H9 (cell line): ENCODE measurements at regions not wholly inside any gene's neighbourhood (a gene's known extent, or its start where the extent isn't known, plus 50 kb on each side); places are given as distances from the start of the nearest gene placed in this dataset.

Source experiments
- DNase-seq: peaks from one replicate; pipeline ENCODE4 v3.0.0-alpha.2; 2017
- H2AFZ ChIP-seq: one replicate; pipeline ENCODE4 v1.6.1; 2013; ENCODE audit warnings: mild to moderate bottlenecking, low read length, control low read depth, moderate library complexity
- H2AK5ac ChIP-seq: 2 replicates; pipeline ENCODE4 v1.6.1; 2013; ENCODE audit warnings: low read length, control low read depth, mixed read lengths; ENCODE audit not compliant: insufficient read length
- H2BK120ac ChIP-seq: one replicate; pipeline ENCODE4 v1.6.1; 2013; ENCODE audit warnings: low read depth, mild to moderate bottlenecking, low read length, control low read depth, inconsistent platforms; ENCODE audit not compliant: poor library complexity, severe bottlenecking
- H2BK12ac ChIP-seq: 2 replicates; pipeline ENCODE4 v1.6.1; 2013; ENCODE audit warnings: low read length, control low read depth, mixed read lengths, low read depth; ENCODE audit not compliant: insufficient read length
- H2BK15ac ChIP-seq: 2 replicates; pipeline ENCODE4 v1.6.1; 2013; ENCODE audit warnings: low read depth, low read length, control low read depth
- H2BK20ac ChIP-seq: one replicate; pipeline ENCODE4 v1.6.1; 2013; ENCODE audit warnings: low read depth, mild to moderate bottlenecking, low read length, control low read depth, inconsistent platforms; ENCODE audit not compliant: poor library complexity, severe bottlenecking
- H2BK5ac ChIP-seq: 2 replicates; pipeline ENCODE4 v1.6.1; 2013; ENCODE audit warnings: low read length, control low read depth, mixed read lengths; ENCODE audit not compliant: insufficient read length
- H3K14ac ChIP-seq: 2 replicates; pipeline ENCODE4 v1.6.1; 2013; ENCODE audit warnings: low read length, control low read depth; ENCODE audit not compliant: insufficient read depth
- H3K18ac ChIP-seq: 2 replicates; pipeline ENCODE4 v1.6.1; 2013; ENCODE audit warnings: low read depth, mild to moderate bottlenecking, mixed read lengths, low read length, control low read depth; ENCODE audit not compliant: insufficient read length
- H3K23ac ChIP-seq: 2 replicates; pipeline ENCODE4 v1.6.1; 2013; ENCODE audit warnings: low read length, control low read depth, mixed read lengths, low read depth; ENCODE audit not compliant: insufficient read length
- H3K23me2 ChIP-seq: 2 replicates; pipeline ENCODE4 v1.6.1; 2013; ENCODE audit warnings: low read depth, mild to moderate bottlenecking, mixed read lengths, low read length, control low read depth; ENCODE audit not compliant: insufficient read length, poor library complexity, severe bottlenecking
- H3K27ac ChIP-seq: 2 replicates; pipeline ENCODE4 v1.5.1; 2013; ENCODE audit warnings: low read length, control low read depth, mixed read lengths, low read depth; ENCODE audit not compliant: insufficient read length
- H3K27me3 ChIP-seq: 2 replicates; pipeline ENCODE4 v1.6.1; 2013; ENCODE audit warnings: low read length, control low read depth, inconsistent platforms; ENCODE audit not compliant: insufficient read depth
- H3K4ac ChIP-seq: 2 replicates; pipeline ENCODE4 v1.6.1; 2013; ENCODE audit warnings: low read depth, mild to moderate bottlenecking, control low read depth, inconsistent platforms, low read length, moderate library complexity
- H3K4me1 ChIP-seq: 2 replicates; pipeline ENCODE4 v1.6.1; 2013; ENCODE audit warnings: low read length, control low read depth, inconsistent platforms; ENCODE audit not compliant: insufficient read depth
- H3K4me2 ChIP-seq: 2 replicates; pipeline ENCODE4 v1.6.1; 2013; ENCODE audit warnings: low read length, control low read depth, mixed read lengths; ENCODE audit not compliant: insufficient read length, insufficient read depth
- H3K56ac ChIP-seq: 2 replicates; pipeline ENCODE4 v1.6.1; 2013; ENCODE audit warnings: low read depth, mild to moderate bottlenecking, mixed read lengths, low read length, control low read depth; ENCODE audit not compliant: insufficient read length
- H3K79me1 ChIP-seq: 2 replicates; pipeline ENCODE4 v1.6.1; 2013; ENCODE audit warnings: low read depth, mild to moderate bottlenecking, moderate library complexity, low read length, control low read depth, inconsistent platforms; ENCODE audit not compliant: insufficient read depth, poor library complexity, severe bottlenecking
- H3K79me2 ChIP-seq: 2 replicates; pipeline ENCODE4 v1.6.1; 2013; ENCODE audit warnings: low read length, control low read depth, inconsistent platforms; ENCODE audit not compliant: insufficient read depth
- H3K9ac ChIP-seq: 2 replicates; pipeline ENCODE4 v1.6.1; 2013; ENCODE audit warnings: low read length, control low read depth, mixed read lengths; ENCODE audit not compliant: insufficient read length; ENCODE audit errors: extremely low read depth
- H3K9me3 ChIP-seq: one replicate; pipeline ENCODE4 v1.6.1; 2013; ENCODE audit warnings: low read depth, low read length, inconsistent platforms; ENCODE audit not compliant: control insufficient read depth
- H3T11ph ChIP-seq: one replicate; pipeline ENCODE4 v1.6.1; 2013; ENCODE audit warnings: mild to moderate bottlenecking, low read length, control low read depth, inconsistent platforms
- H4K20me1 ChIP-seq: one replicate; pipeline ENCODE4 v1.6.1; 2013; ENCODE audit not compliant: control insufficient read depth, insufficient read length, insufficient read depth
- H4K5ac ChIP-seq: 2 replicates; pipeline ENCODE4 v1.6.1; 2013; ENCODE audit warnings: low read depth, mild to moderate bottlenecking, mixed read lengths, low read length, control low read depth; ENCODE audit not compliant: insufficient read length
- H4K8ac ChIP-seq: replicated peaks from 2 replicates; pipeline ENCODE4 v1.6.1; 2013; ENCODE audit warnings: low read length, control low read depth, mixed read lengths, low read depth; ENCODE audit not compliant: insufficient read length
- H4K91ac ChIP-seq: 2 replicates; pipeline ENCODE4 v1.6.1; 2013; ENCODE audit warnings: low read depth, mild to moderate bottlenecking, moderate library complexity, mixed read lengths, low read length, control low read depth; ENCODE audit not compliant: insufficient read length
- H3K27ac Mint-ChIP-seq, 3 experiments: 2 replicates in 2 of 3; 3 replicates in 1 of 3; pipeline ENCODE4 v1.8.0; 2020 to 2021; ENCODE audit warnings: mixed read lengths in 3 of 3, mild to moderate bottlenecking in 1 of 3, moderate library complexity in 1 of 3
- H3K27me3 Mint-ChIP-seq: 2 replicates; pipeline ENCODE4 v1.8.0; 2021; ENCODE audit warnings: low read depth, mild to moderate bottlenecking, moderate library complexity, mixed read lengths
- H3K36me3 Mint-ChIP-seq, 3 experiments: 2 replicates in 2 of 3; 3 replicates in 1 of 3; pipeline ENCODE4 v1.8.0; 2020 to 2021; ENCODE audit warnings: low read depth in 3 of 3, mixed read lengths in 3 of 3; ENCODE audit not compliant: insufficient read depth in 1 of 3
- H3K4me1 Mint-ChIP-seq, 2 experiments: 2 replicates each; pipeline ENCODE4 v1.8.0; 2020; ENCODE audit warnings: mixed read lengths in 2 of 2
- H3K4me3 Mint-ChIP-seq, 2 experiments: 2 replicates in 1 of 2; 3 replicates in 1 of 2; pipeline ENCODE4 v1.8.0; 2020 to 2021; ENCODE audit warnings: mild to moderate bottlenecking in 2 of 2, mixed read lengths in 2 of 2, moderate library complexity in 1 of 2
- H3K9me3 Mint-ChIP-seq, 2 experiments: 2 replicates in 1 of 2; 3 replicates in 1 of 2; pipeline ENCODE4 v1.8.0; 2020; ENCODE audit warnings: mild to moderate bottlenecking in 2 of 2, mixed read lengths in 2 of 2, moderate library complexity in 1 of 2
- WGBS: extraction: QIAGEN DNeasy Blood & Tissue Kit; methylation state at CpG from one replicate; pipeline ENCODE4 v1.1.7; 2013; ENCODE audit warnings: missing lambda C conversion rate, low lambda C conversion rate, mixed read lengths; ENCODE audit not compliant: insufficient read length; ENCODE audit errors: extremely low coverage; 5-methylcytosine and 5-hydroxymethylcytosine counted together
- TF ChIP-seq, protein P1 (sequence below): fragments of 200-600 bp; sonication (generic); conservative IDR thresholded peaks from 3 replicates; pipeline ENCODE4 v1.8.0; 2021; ENCODE audit warnings: antibody characterized with exemption, mild to moderate bottlenecking

DNA sequence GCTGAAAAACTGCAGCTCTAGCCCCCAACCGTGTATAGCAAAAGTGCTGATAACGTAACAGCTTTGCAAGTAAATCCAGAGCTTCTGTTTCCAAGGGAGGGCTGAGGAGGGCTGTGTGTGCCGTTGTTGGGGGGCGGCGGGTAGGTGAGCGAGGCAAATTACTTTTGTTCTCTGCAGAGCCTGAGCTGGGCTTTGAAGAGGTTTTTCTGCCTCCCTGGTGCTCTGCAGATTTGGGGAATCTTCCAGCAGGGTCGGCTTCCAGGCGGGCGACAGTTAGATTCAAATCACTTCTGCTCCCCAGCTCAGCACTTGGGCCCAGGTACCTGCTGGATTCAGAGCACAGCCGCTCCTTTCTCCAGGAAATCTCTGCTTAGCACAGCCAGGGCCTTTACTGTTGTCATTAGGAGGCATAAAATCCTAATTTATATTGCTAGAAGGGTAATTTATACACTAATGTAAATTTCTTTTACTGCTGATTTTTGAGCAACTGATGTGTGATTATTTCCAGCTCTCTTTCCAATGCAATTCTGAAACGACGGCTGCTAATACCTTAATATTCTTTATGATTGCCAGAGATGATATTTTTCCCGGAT is 442.4 kb downstream of the TYW1 start:
- H2BK12ac ChIP-seq = no peak overlapping the region
- H3K27ac ChIP-seq = no peak overlapping the region
- H3K14ac ChIP-seq = no peak overlapping the region
- no peak overlapping the region for H2AFZ ChIP-seq
- no CpG with 5 or more reads among the region's 13 CpGs for WGBS
- H3K9me3 ChIP-seq = no peaks in the 10 kb centered on the region
- H4K20me1 ChIP-seq = no peaks in the 10 kb centered on the region
- H3K4me1 Mint-ChIP-seq = peaks cover 23 to 25% of the 10 kb centered on the region in 2 experiments
- TF ChIP-seq, protein P1, sequence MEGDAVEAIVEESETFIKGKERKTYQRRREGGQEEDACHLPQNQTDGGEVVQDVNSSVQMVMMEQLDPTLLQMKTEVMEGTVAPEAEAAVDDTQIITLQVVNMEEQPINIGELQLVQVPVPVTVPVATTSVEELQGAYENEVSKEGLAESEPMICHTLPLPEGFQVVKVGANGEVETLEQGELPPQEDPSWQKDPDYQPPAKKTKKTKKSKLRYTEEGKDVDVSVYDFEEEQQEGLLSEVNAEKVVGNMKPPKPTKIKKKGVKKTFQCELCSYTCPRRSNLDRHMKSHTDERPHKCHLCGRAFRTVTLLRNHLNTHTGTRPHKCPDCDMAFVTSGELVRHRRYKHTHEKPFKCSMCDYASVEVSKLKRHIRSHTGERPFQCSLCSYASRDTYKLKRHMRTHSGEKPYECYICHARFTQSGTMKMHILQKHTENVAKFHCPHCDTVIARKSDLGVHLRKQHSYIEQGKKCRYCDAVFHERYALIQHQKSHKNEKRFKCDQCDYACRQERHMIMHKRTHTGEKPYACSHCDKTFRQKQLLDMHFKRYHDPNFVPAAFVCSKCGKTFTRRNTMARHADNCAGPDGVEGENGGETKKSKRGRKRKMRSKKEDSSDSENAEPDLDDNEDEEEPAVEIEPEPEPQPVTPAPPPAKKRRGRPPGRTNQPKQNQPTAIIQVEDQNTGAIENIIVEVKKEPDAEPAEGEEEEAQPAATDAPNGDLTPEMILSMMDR = no peak
- H2BK5ac ChIP-seq = no peak overlapping the region
- H3K27ac Mint-ChIP-seq = peak overlapping the region in 2 of 3 experiments; percentile 44 to 65; a peak in 3 of 7 replicates
- H3K27me3 ChIP-seq = no peaks in the 10 kb centered on the region
- H3K4me2 ChIP-seq = no peak overlapping the region
- H4K5ac ChIP-seq = no peak overlapping the region
- H3K23me2 ChIP-seq = no peaks in the 10 kb centered on the region
- peaks cover 0 to 10% (median 5%) of the 10 kb centered on the region in 3 experiments; a peak in 6 of 7 replicates for H3K36me3 Mint-ChIP-seq
- no peak overlapping the region for H3K4me3 Mint-ChIP-seq
- no peak overlapping the region for H4K91ac ChIP-seq
- no peak overlapping the region for H3T11ph ChIP-seq
- H3K27me3 Mint-ChIP-seq = peaks cover 1% of the 10 kb centered on the region
- peaks cover 8 to 16% of the 10 kb centered on the region in 2 experiments for H3K9me3 Mint-ChIP-seq
- H2BK15ac ChIP-seq = no peak overlapping the region
- no peak overlapping the region for H3K23ac ChIP-seq
- no peaks in the 10 kb centered on the region for H3K79me1 ChIP-seq
- H2BK120ac ChIP-seq = no peak overlapping the region
- H3K56ac ChIP-seq = no peak overlapping the region
- H3K4ac ChIP-seq = no peak overlapping the region
- no peak overlapping the region for H3K18ac ChIP-seq
- no peak overlapping the region for H2BK20ac ChIP-seq
- H3K9ac ChIP-seq = no peak overlapping the region
- no peak for DNase-seq
- H3K4me1 ChIP-seq = peaks cover 4% of the 10 kb centered on the region
- H2AK5ac ChIP-seq = no peak overlapping the region
- H3K79me2 ChIP-seq = no peaks in the 10 kb centered on the region
- H4K8ac ChIP-seq = no peak overlapping the region
